ENCODE measurements at regions not wholly inside any gene's neighbourhood (a gene's known extent, or its start where the extent isn't known, plus 50 kb on each side); places are given as distances from the start of the nearest gene placed in this dataset.
A peak's percentile ranks its signal among the peaks of the same experiment; 100 is the strongest.

DNA sequence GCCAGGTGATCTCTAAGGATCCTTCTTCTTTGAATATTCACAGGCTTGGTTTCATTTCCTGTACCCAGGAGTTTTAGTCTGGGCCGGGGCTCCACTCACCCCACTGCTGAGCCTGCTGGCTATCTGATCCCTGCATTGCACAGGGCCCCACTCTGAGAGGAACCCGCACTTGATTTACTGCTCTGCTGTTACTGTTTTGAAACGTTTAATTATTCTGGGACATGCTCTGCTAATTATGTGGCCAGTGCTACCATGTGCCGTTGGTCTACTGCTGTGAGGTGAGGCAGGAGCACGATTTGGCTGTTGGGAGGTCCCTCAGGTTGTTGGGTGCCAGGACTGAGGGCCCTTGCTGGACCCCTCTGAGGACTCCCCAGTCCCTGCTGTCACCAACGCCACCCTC, 108.7 kb upstream of the SIRPA start:
- DNase-seq = no peak

DNA sequence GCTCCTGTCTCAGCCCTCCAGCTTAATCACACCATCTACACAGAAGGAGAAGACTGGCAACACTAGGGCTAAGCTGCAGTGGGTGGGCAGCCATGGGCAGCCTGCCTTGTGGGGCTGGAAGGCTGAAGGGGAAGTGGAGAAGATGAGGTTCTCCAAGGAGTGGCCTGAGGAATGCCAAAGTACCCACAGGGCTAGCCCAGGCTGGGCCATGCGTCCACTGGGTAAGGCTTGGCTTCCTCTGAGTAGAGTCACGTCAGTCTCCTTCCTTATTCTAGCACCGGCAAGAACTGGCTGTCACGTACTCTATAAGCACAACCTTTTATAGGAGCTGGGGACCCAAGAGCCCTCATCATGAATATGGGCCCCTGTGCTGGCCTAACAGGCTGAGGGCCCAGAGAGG, 110.6 kb upstream of the SIRPA start:
- no peak for DNase-seq

- no peak for DNase-seq
Measured at GRCh38 chr20:1783245-1783644, 112.0 kb upstream of the SIRPA start.

DNA sequence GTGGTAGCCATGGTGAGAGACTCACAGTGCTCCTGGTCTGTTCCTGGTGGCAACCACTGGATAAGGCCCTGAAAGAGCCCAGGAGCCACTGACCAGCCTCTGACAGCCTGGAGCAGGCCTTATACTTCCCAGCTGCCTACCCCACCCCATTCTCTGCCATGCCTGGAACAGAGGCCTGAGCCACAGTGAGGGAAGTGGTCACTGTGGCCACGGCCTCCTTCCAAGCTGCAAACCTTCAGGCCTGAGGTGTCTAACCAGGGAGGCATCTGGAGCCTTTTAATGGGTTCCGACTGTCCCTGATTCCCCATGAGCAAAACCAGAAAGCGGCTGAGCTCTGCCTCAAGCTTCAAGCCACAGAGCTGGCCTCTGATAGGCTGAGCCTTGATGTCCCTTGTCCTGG, 113.0 kb upstream of the SIRPA start:
- no peak for DNase-seq

- no peak for DNase-seq
Measured at GRCh38 chr20:1779567-1779966, 115.6 kb upstream of the SIRPA start.

DNA sequence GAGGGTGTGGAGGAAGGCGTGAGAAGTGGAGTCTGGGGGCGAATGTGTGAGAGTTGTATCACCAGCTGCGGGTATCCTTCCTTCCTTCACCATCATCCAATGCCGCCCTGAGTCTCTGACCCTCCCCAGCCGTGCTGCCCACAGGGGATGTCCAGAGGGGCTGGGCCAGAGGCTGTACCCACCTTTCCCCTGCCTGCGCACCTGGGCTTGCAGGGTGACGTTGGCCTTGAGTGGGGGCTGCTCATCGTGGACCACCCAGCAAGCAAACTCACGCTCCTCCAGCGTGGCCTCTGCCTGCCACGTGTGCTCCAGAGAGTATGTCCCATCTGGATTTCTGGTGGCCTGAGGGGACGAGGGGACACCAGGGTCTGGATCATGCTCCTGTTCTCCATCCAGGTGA, 116.9 kb upstream of the SIRPA start:
- DNase-seq = no peak

- no peak for DNase-seq
Measured at GRCh38 chr20:1777476-1777820, 117.8 kb upstream of the SIRPA start.

GRCh38 chr20:1776681-1777475, 118.3 kb upstream of the SIRPA start:
- peak; percentile 74 for DNase-seq

- no peak for DNase-seq
Measured at GRCh38 chr20:1775117-1775516, 117.5 kb upstream of the SIRPG start.

- no peak for DNase-seq
Measured at GRCh38 chr20:1774479-1774878, 116.9 kb upstream of the SIRPG start.

DNA sequence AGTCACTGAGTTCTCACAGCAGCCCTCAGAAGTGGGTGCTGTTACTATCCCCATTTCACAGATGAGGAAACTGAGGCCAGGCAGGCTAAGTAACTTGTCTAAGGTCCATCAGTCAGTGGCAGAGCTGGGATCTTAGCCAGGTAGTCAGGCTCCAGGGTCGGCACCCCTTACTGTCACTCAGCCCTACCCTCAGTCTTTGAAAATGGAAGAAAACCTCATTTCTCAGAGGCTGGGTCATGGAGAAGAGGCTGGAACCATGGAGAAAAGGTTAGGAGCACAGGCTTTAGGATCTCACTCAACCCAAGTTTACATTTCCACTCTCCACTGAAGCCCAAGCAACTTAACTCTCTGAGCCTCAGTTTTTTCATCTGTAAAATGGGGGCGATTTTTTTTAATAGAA, 116.2 kb upstream of the SIRPG start:
- no peak for DNase-seq

DNA sequence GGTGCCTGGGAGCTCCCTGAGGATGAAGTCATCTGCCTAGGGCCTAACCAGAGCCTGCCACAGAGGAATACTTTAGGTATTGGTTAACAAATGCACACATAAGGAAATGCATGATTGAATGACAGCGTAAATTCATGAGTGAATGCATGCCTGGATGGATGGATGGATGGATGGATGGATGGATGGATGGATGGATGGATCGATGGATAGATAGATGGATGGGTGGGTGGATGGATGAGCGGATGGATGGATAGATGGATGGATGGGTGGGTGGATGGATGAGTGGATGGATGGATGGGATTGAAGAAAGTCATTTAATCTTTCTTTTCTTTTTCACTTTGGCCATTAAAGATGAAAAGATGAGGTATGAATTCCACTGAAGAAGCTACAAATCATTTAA, 111.9 kb upstream of the SIRPG start:
- no peak for DNase-seq

- no peak for DNase-seq
Measured at GRCh38 chr20:1766731-1767130, 109.2 kb upstream of the SIRPG start.

GRCh38 chr20:1764136-1765033, 106.8 kb upstream of the SIRPG start:
- peak; percentile 71 for DNase-seq

GRCh38 chr20:1761598-1761997, 104.0 kb upstream of the SIRPG start:
- DNase-seq = no peak

- no peak for DNase-seq
Measured at GRCh38 chr20:1761116-1761515, 103.5 kb upstream of the SIRPG start.

DNA sequence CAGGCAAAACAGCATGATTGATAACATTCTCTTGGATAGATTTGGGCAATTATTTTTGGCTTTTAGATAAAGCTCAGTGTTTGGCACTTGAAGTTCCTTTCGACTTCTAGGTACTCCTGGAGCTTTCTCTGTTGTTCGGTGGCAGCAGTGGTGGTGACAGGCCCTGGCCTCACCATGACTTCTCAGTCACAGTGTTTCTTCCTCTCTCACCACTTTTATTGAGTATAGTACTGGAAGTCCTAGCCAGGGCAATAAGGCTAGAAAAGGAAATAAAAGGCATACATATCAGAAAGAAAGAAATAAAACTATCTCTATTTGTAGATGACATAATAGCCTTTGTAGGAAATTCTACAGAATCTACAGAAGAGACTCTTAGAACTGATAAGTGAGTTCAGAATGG, 101.2 kb upstream of the SIRPG start:
- DNase-seq = no peak

GRCh38 chr20:1757606-1758512, 100.3 kb upstream of the SIRPG start:
- no peak for DNase-seq

- no peak for DNase-seq
Measured at GRCh38 chr20:1757072-1757471, 99.5 kb upstream of the SIRPG start.

GRCh38 chr20:1754749-1755148, 97.2 kb upstream of the SIRPG start:
- DNase-seq = no peak

GRCh38 chr20:1754306-1754705, 96.7 kb upstream of the SIRPG start:
- no peak for DNase-seq

- DNase-seq = no peak
Measured at GRCh38 chr20:1752045-1752444, 94.5 kb upstream of the SIRPG start.

DNA sequence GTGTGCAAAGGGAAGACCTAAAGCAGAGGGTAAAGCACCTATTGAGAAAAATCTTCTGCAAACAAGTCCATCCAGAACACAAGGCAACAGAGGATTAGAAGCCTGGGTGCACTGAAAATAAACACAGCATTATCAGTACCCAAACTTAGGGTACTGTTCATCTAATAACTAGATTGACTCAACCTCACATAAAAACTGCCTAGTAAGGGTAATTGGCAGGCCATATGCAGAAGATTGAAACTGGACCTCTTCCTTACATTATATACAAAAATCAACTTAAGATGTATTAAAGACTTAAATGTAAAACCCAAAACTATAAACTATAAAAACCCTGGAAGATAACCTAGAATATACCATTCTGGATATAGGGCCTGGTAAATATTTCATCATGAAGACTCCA, 91.2 kb upstream of the SIRPG start:
- no peak for DNase-seq

All from NCI-H1092 treated with DMSO at 0.1 percent for 48 hours (cell line).